ENCODE measurements at regions not wholly inside any gene's neighbourhood (a gene's known extent, or its start where the extent isn't known, plus 50 kb on each side); places are given as distances from the start of the nearest gene placed in this dataset.
"Not testable (repeated sequence)": the region's sequence is repeated elsewhere in the genome, so short reads cannot be mapped to it uniquely, and the experiment has no call there.

DNA sequence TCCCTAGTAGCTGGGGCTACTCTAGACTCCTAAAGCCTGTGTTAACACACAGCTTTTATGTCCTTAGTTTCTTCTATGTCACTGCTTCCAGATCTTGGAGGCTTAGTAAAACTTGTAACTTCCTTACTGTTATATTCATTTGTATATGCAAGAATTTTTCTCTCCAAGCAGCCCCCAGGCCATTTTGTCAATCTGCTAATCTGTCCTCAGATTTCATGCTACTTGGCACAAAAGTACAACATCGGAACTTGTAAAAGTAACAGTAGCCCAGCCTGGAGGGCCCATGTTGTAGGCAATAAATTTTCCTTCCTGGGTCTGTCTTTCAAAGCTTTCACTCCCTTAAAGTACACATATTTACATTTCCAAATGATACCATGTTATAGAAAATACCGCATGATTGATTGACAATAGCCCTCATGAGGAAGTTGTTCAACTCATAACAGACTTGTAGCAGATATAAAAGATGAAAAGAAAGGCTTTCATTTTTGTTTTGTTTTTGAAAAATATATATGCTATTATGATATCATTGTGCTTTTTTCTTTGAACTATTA lies 324.2 kb downstream of the NEK10 start:
- Histone ChIP-seq H2AFZ (no peak overlapping the region), H3F3A (ENCODE audit: insufficient read depth) (no peaks in the 10 kb centered on the region), H3K9me3 (ENCODE audit: low read depth) (no peaks in the 10 kb centered on the region), H3K4me1 (ENCODE audit: insufficient read depth) (no peaks in the 10 kb centered on the region), H3K79me2 (ENCODE audit: insufficient read depth) (no peaks in the 10 kb centered on the region), H3K27ac (no peak overlapping the region), H3K9ac (no peak overlapping the region), H3K36me3 (ENCODE audit: low read depth) (no peaks in the 10 kb centered on the region), H3K27me3 (replicated peaks; ENCODE audit: insufficient read depth) (no peaks in the 10 kb centered on the region), H3K9me2 (ENCODE audit: insufficient read depth) (no peaks in the 10 kb centered on the region), H4K20me1 (ENCODE audit: insufficient read depth) (no peaks in the 10 kb centered on the region), H3K4me2 (ENCODE audit: unreplicated experiment) (no peak overlapping the region), H3K4me3 (no peak overlapping the region)
- TF ChIP-seq EZH2 (IDR thresholded peaks at IDR 0.05; ENCODE audit: insufficient read depth, poor library complexity, severe bottlenecking) (no peak), EZH2phosphoT487 (IDR thresholded peaks at IDR 0.05; ENCODE audit: insufficient read depth, low read depth) (no peak)
- in situ Hi-C loops (cut with MboI): no loop called here
- DNase-seq: no peak
- WGBS, 2 experiments (ENCODE audit: low coverage in 1 of 2, low lambda C conversion rate in 2 of 2, missing lambda C conversion rate in 2 of 2): 41% methylated on average over 2 of the region's 2 CpGs

DNA sequence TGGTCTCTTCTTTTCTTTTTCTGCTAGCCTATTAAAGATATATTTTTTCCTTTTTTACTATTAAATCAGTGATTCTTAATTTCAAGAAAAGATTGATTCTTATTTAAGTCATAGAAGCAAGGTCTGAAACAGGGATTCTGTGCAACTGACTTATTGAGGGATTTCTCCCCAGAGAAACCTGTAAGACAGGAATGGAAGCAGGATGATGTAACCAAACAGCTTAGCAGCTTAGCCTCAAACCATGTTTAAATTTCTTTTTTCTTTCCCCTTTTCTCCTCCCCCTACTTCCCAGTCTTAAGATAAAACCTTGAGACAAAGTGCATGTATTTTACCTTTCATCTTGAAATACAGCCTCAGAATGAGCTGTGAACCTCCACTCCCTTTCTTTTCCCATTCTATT lies 322.8 kb downstream of the NEK10 start:
- no peak overlapping the region for H3K4me2 ChIP-seq (ENCODE audit: unreplicated experiment)
- in situ Hi-C loops (cut with MboI): no loop called here
- no peaks in the 10 kb centered on the region for H3K36me3 ChIP-seq (ENCODE audit: low read depth)
- H3K27ac ChIP-seq: no peak overlapping the region
- H3K4me1 ChIP-seq (ENCODE audit: insufficient read depth): no peaks in the 10 kb centered on the region
- no peak overlapping the region for H3K9ac ChIP-seq
- H2AFZ ChIP-seq: no peak overlapping the region
- H3K9me2 ChIP-seq (ENCODE audit: insufficient read depth): no peaks in the 10 kb centered on the region
- no peak overlapping the region for H3K4me3 ChIP-seq
- no peaks in the 10 kb centered on the region for H3K9me3 ChIP-seq (ENCODE audit: low read depth)
- no peak for DNase-seq
- no peaks in the 10 kb centered on the region for H3K79me2 ChIP-seq (ENCODE audit: insufficient read depth)
- TF ChIP-seq EZH2 (IDR thresholded peaks at IDR 0.05; ENCODE audit: insufficient read depth, poor library complexity, severe bottlenecking): no peak
- no peak for TF ChIP-seq EZH2phosphoT487 (IDR thresholded peaks at IDR 0.05; ENCODE audit: insufficient read depth, low read depth)
- no peaks in the 10 kb centered on the region for H4K20me1 ChIP-seq (ENCODE audit: insufficient read depth)
- no peaks in the 10 kb centered on the region for H3F3A ChIP-seq (ENCODE audit: insufficient read depth)
- no peaks in the 10 kb centered on the region for H3K27me3 ChIP-seq (replicated peaks; ENCODE audit: insufficient read depth)

DNA sequence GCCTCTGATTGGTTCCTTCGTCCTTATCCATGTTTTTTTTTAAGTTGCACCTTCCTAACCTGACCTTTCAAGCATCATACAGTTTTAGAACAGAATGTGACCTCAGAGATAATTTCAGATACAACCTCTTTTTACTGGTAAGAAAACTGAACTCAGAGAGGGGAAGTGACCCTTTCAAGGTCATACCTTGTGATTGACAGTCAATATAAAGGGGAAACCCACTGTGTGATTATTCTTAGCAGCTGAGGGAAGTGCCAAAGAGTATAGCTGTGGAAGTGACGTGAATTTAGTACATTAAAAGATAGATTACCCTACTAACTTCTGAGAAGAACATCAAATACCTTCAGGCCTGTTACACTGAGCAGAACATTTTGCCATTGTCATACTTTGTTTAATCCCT lies 319.4 kb downstream of the NEK10 start:
- H3K4me2 ChIP-seq (ENCODE audit: unreplicated experiment): no peak overlapping the region
- no peaks in the 10 kb centered on the region for H3K4me1 ChIP-seq (ENCODE audit: insufficient read depth)
- no peak overlapping the region for H3K9ac ChIP-seq
- no peaks in the 10 kb centered on the region for H3K9me2 ChIP-seq (ENCODE audit: insufficient read depth)
- no peak overlapping the region for H3K27ac ChIP-seq
- no peaks in the 10 kb centered on the region for H3K9me3 ChIP-seq (ENCODE audit: low read depth)
- H4K20me1 ChIP-seq (ENCODE audit: insufficient read depth): no peaks in the 10 kb centered on the region
- DNase-seq: no peak
- WGBS, 2 experiments (ENCODE audit: low coverage in 1 of 2, low lambda C conversion rate in 2 of 2, missing lambda C conversion rate in 2 of 2): 0 to 3% methylated on average over 2 of the region's 2 CpGs
- no peaks in the 10 kb centered on the region for H3K79me2 ChIP-seq (ENCODE audit: insufficient read depth)
- no peaks in the 10 kb centered on the region for H3K36me3 ChIP-seq (ENCODE audit: low read depth)
- no peaks in the 10 kb centered on the region for H3K27me3 ChIP-seq (replicated peaks; ENCODE audit: insufficient read depth)
- no peak for TF ChIP-seq EZH2phosphoT487 (IDR thresholded peaks at IDR 0.05; ENCODE audit: insufficient read depth, low read depth)
- TF ChIP-seq EZH2 (IDR thresholded peaks at IDR 0.05; ENCODE audit: insufficient read depth, poor library complexity, severe bottlenecking): no peak
- no peak overlapping the region for H3K4me3 ChIP-seq
- in situ Hi-C loops (cut with MboI): no loop called here
- no peak overlapping the region for H2AFZ ChIP-seq
- no peaks in the 10 kb centered on the region for H3F3A ChIP-seq (ENCODE audit: insufficient read depth)

DNA sequence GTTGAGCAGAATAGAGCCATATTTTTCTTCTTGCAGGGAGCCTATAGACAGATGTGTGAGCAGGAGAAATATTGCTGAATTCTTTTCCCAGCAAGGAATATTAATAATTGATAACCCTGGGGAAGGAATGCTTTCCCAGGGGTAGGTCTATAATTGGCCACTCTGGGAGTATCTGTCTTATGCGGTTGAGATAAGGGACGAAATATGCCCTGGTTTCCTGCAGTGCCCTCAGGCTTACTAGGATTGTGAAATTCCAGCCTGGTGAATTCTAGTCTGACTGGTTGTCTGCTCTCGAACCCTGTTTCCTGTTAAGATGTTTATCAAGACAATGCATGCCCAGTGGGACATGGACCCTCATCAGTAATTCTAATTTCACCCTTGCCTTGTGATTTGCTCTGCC lies 317.7 kb downstream of the NEK10 start:
- H3K27ac ChIP-seq; H3K4me1 ChIP-seq (ENCODE audit: insufficient read depth); H3K4me3 ChIP-seq; H2AFZ ChIP-seq; H3K9ac ChIP-seq; H4K20me1 ChIP-seq (ENCODE audit: insufficient read depth); H3K4me2 ChIP-seq (ENCODE audit: unreplicated experiment); H3K9me3 ChIP-seq (ENCODE audit: low read depth); H3K36me3 ChIP-seq (ENCODE audit: low read depth); H3K79me2 ChIP-seq (ENCODE audit: insufficient read depth); H3K27me3 ChIP-seq (replicated peaks; ENCODE audit: insufficient read depth); H3K9me2 ChIP-seq (ENCODE audit: insufficient read depth); H3F3A ChIP-seq (ENCODE audit: insufficient read depth); in situ Hi-C loops (cut with MboI); DNase-seq: not testable (repeated sequence)
- WGBS, 2 experiments (ENCODE audit: low coverage in 1 of 2, low lambda C conversion rate in 2 of 2, missing lambda C conversion rate in 2 of 2): 48 to 52% methylated on average over 3 of the region's 3 CpGs

DNA sequence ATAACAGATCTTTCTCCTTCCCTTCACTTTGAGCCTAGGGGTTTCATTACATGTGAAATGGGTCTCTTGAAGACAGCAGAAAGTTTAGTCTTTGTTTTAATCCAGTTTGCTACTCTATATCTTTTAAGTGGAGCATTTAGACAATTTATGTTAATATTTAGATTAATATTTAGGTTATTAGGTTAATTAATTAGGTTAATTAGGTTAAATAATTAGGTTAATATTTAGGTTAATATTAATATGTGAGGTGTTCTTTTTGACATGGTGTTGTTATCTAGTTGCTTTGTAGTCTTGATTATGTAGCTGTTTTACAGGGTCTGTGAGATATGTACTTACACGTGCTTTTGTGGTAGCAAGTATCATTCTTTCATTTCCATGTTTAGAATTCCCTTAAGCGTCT lies 312.9 kb downstream of the NEK10 start:
- Histone ChIP-seq H2AFZ (no peak overlapping the region), H3K27ac (no peak overlapping the region), H3K9ac (no peak overlapping the region), H3K4me1 (ENCODE audit: insufficient read depth) (no peaks in the 10 kb centered on the region), H3K4me2 (ENCODE audit: unreplicated experiment) (no peak overlapping the region), H3K79me2 (ENCODE audit: insufficient read depth) (no peaks in the 10 kb centered on the region), H3K9me3 (ENCODE audit: low read depth) (no peaks in the 10 kb centered on the region), H3K4me3 (no peak overlapping the region), H4K20me1 (ENCODE audit: insufficient read depth) (no peaks in the 10 kb centered on the region), H3K27me3 (replicated peaks; ENCODE audit: insufficient read depth) (no peaks in the 10 kb centered on the region), H3F3A (ENCODE audit: insufficient read depth) (no peaks in the 10 kb centered on the region), H3K9me2 (ENCODE audit: insufficient read depth) (no peaks in the 10 kb centered on the region; the same call in 1 of the 2 replicates), H3K36me3 (ENCODE audit: low read depth) (no peaks in the 10 kb centered on the region)
- DNase-seq: no peak
- TF ChIP-seq EZH2 (IDR thresholded peaks at IDR 0.05; ENCODE audit: insufficient read depth, poor library complexity, severe bottlenecking): no peak
- no peak for TF ChIP-seq EZH2phosphoT487 (IDR thresholded peaks at IDR 0.05; ENCODE audit: insufficient read depth, low read depth)
- WGBS, 2 experiments (ENCODE audit: low coverage in 1 of 2, low lambda C conversion rate in 2 of 2, missing lambda C conversion rate in 2 of 2): 28 to 35% methylated on average over 2 of the region's 2 CpGs
- in situ Hi-C loops (cut with MboI): no loop called here
